NCI-H524 treated with DMSO at 0.1 percent for 48 hours (cell line): ENCODE measurements at regions not wholly inside any gene's neighbourhood (a gene's known extent, or its start where the extent isn't known, plus 50 kb on each side); places are given as distances from the start of the nearest gene placed in this dataset.

Source experiments
- DNase-seq: peaks from one replicate; lab custom pipeline; 2025; lab: John Stamatoyannopoulos, UW

DNA sequence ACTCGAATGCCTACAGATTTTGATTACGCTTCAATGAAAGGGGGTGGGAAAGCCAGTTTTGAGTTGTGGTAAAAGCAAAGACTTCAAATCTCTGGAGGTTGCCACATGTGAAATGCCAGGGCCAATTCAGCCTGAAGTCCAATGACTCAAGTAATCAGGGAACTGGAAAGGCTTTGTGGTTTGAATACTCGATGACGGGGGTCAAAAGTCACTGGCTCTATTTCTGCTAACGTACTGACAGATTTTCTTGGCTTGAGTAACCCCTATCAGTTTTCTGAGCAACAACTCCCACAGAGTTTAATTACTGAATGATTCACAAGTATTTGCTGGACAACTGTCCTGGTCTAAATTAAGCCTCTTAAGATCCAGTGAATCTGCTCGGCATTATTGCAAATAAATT lies 152.2 kb downstream of the SIPA1L2 start:
- no peak for DNase-seq

- DNase-seq, result no peak
Observed at GRCh38 chr1:232476538-232476950, 153.4 kb downstream of the SIPA1L2 start.

GRCh38 chr1:232474826-232475225 lies 155.1 kb downstream of the SIPA1L2 start:
- no peak for DNase-seq

DNA sequence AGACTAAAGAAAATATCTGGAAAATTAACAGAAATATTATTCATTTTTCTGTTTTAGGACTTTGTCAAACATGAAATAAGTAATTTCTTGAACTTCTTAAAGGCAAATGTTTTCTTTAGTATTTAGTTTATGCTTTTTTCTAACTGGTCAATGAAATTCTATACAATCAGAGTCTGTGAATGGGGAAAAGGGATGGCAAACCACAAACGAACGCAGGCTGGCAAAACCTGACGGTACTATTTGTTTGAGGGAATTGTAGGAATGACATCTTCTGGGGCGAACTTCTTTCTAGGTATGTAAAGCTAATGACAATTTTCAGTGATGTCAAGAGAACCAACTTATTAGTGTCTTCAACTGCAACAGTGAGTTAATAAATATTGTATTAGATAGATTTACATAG lies 156.0 kb downstream of the SIPA1L2 start:
- no peak for DNase-seq

- DNase-seq, result no peak
Observed at GRCh38 chr1:232473324-232473723, 156.6 kb downstream of the SIPA1L2 start.

- DNase-seq, result no peak
Observed at GRCh38 chr1:232472485-232473041, 157.4 kb downstream of the SIPA1L2 start.

DNA sequence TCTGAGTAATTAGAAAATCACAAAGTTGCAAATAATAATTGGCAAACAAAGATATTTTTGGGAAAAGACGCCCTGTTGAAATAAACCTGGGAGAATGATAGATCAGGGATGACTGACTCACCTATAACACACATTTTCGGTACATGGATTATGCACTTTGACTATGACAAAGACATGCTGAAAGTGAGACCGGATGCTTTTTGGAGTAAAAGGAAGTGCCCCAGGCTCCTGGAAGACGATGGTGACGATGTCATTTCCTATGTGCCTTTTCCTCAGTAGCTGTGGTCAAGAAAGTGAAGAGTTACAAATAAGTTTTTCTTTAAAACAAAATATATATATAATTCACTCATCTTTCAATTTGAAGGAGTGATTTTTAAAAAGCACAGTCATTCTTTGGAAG lies 158.7 kb downstream of the SIPA1L2 start:
- no peak for DNase-seq

DNA sequence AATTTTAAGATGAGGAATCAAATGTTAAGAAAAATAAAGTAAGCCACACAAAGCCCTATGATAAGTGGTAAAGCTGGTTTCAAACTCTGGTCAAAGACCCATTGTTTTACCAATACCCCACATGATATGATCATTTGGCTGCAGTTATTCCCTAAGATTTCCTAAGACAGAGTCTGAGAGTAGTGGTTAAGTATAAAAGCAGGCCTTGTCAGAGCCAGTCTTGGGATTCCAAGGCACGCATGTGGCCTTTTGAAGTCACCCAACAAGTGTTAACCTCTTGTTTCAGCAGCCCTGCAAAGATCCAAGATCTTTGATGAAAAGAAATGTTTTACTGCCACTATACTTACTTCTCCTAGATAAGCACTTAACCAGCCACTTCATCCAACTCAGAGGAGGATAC lies 159.2 kb downstream of the SIPA1L2 start:
- no peak for DNase-seq

DNA sequence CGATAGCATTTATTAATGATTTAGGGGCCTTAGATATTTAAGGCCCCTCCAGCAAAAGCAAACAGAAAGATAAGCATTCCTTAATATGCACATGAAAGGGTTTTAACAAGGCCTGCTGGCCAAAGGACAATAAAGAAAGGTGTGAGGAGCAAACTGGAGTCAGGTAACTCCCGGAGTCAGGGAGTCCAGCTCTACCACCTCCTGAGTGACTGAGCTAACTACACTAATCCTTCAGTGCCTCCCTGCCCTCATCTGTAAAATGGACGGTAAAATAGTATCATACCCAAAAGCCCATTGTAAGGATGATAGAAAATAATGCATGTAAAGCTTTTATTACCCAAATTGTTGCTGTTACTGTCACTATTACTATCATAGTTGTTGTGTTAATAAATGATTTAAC lies 161.7 kb downstream of the SIPA1L2 start:
- DNase-seq, result no peak

DNA sequence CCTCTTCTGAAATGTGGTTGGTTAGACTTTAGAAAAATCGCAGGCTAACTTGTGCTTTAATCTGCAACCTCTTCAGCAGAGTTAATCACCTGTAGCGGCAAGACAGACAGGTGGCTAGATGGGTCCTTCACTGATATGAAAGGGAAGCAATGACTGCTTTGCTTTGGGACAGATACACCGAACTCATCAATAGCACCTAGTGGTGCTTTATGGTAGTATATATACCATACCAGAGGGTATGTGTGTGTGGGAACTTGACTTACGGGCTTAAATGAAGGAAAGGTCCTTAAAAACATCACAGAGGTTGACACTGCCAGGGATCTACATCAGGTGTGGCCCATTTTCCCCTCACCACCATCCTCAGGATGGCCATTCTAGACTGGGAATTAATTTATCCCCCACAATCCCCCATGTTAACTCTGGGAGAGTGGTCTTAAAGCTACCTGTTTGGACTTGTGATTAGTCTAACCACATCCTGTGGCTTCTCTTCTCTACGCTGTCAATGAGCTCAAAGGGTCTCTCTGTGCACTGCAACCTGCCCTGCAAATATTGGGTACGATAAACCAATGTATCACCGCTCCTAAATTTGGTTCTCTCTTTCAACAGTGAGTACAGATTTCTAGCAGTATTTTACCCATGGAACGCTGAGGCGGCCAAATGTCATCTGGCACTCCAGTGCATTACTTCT lies 162.7 kb downstream of the SIPA1L2 start:
- no peak for DNase-seq

DNA sequence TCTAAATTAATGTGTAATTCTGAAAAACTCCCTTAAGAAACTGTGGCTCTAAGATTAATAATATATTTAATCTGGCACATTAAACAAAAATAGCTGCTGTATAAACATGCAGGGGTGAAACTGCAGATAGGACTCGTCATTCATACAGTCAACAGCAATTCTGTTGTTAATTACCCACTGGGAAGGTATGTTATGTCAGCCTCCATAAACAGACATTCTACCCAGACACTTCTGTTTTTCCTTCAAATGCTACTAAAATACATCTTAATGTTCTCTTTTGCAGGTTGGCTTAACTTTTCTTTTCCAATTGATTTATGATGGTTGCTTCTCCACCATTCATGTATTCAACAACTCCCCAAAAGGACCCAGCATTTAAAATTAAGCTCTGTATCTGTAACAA lies 165.6 kb downstream of the SIPA1L2 start:
- DNase-seq, result no peak

DNA sequence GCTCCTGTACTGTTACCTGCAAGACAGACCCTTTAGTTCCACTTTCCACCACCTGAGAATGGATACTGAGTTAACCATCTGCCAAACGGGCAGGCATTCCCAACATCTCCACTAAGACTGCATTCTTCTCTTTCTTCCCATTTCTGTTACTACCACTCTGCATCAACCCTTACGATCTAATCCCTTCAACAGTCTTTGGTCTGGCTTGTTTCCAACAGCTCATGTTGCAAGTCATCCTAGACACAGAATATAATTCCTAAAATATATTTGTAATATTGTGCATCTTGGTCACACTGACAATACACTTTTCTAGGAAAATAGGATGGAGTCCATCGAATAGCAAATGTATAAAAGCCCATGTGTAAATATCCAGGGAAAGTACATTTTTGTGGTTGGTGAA lies 166.7 kb downstream of the SIPA1L2 start:
- DNase-seq, result peak; percentile 6

- DNase-seq, result no peak
Observed at GRCh38 chr1:232462213-232462612, 167.7 kb downstream of the SIPA1L2 start.

DNA sequence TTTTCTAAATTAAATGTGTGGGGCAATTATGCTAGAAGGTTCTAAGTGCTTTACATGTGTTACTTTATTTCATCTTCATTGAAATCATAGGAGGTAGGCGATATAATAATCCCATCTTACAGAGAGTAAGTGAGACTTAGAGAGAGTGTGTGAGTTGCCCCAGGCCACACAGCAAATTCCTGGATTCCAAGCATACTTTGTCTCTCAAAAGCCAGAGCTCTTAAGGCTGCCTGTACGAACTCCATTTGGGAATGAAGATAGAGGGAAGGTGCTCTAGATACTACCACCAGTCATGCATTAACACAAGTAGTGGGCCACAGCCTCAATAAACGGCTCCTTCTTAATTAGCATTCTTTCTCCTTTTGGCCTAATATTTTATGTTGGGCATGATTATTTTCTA lies 170.1 kb downstream of the SIPA1L2 start:
- DNase-seq, result no peak

GRCh38 chr1:232459087-232459486 lies 170.8 kb downstream of the SIPA1L2 start:
- DNase-seq, result no peak

- no peak for DNase-seq
Observed at GRCh38 chr1:232457595-232457994, 172.3 kb downstream of the SIPA1L2 start.

DNA sequence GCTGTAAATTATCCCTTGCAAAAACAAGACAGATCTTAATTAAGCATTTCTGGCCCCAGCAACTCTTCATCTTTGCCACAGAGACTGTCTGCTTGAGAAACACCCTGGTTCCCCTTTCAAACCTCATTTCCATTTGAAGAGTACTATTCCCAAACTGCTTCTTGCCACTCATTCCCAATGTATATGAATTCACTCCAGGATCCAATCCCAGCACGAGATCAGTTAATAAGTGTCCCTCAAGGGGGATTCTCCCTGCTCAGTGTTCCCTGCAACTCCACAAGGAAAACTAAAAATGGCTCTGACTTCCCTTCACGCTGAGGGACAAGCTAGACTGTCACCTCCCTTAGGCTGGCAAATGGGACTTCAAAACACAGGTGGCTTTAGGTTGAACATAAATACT lies 173.2 kb downstream of the SIPA1L2 start:
- no peak for DNase-seq

GRCh38 chr1:232454227-232454886 lies 175.6 kb downstream of the SIPA1L2 start:
- no peak for DNase-seq

GRCh38 chr1:232452736-232453440 lies 177.0 kb downstream of the SIPA1L2 start:
- no peak for DNase-seq

GRCh38 chr1:232452117-232452516 lies 177.8 kb downstream of the SIPA1L2 start:
- DNase-seq, result no peak

DNA sequence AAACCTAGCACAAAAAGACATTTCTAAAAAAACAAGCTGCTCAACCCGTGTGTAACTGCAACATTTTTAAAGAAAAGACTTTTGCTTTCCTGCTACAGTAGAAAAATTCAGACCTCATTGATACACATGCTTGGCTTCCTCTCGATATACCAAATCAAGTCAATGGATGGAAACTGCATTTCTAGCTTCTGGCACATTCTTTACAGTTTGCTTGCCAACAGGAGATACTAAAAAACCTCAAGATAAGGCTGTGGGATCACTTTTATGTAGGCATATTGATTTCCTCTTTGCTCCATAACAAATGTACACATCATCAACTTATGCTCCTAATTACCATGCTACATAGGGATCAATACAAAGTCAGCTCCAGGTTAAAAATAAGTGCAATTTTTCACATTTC lies 178.4 kb downstream of the SIPA1L2 start:
- no peak for DNase-seq

DNA sequence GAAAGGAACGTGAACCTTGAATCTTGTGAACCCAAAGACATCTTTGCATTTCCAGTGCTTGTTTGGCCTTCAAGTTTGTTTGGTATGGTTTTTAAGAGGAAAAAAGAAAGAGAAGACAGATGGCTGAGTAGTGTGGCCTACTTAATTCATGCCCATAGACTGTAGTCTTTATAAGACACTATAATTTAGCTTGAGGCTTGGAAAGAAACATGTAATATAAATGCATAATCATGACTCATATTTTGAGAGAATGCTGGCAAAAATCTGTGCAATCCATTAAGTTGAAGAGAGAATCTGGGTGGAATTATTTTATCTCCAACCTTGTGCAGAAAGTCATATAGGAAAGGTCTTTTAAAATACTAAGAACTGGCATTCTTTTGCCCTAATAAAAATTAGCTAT lies 179.3 kb downstream of the SIPA1L2 start:
- DNase-seq, result no peak

GRCh38 chr1:232447125-232447524 lies 182.8 kb downstream of the SIPA1L2 start:
- DNase-seq, result no peak
